Left kidney (tissue), 1 donor: ENCODE measurements at regions not wholly inside any gene's neighbourhood (a gene's known extent, or its start where the extent isn't known, plus 50 kb on each side); places are given as distances from the start of the nearest gene placed in this dataset.

Experiments used
- DNase-seq: peaks from one replicate; pipeline ENCODE4 v3.0.0-alpha.2; 2013

DNA sequence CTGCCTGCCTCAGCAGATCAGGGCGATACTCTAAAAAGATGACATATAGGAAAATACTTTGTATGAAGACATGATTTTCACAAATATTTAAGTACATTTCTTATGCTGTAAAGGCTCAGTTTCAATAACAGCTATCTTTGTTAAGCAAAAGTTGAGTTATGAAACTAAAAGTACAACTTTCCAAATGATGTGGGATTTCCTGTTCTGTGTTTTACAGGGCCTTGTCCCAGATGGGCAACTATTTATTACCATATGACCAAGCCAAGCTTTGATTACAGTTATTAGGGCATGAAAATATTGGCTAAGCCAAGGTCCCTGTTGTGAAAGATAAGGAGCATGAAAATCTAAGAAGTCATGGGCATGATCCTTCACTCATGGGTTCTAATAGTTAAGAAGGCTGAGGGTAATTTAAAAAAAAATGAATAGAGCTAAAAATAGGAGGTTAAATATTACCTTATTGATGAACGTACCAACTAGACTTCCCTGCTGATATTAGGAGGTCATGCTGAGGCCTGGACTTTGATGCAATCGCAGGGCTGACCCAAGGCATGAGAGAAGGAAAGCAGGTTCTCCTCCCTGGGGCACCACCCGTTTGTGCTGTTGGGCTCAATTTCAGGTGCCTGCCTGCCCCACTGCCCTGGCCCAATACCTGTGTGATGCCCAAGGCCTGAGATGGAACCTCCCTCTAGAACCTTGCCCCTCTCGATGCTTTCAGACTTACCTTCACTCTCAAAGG lies 294.4 kb upstream of the PRDM1 start:
- DNase-seq: no peak

DNA sequence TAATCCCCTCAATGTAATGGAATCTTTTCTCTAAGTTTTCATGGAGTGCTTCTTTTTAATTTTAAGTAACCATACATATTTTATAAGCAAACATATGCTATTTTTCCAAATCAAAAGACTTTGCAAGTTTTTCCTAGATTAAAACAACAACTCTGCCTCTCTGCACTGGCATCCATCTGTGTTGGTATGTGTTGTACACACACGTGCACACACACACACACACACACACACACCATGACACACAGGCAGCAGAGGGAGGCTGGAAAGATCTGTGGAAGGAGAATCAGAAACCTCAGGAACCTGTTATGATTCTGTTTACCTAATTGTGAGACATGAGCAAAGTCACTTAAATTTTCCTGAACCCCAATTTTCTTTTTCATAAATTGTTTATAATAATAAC lies 295.0 kb upstream of the PRDM1 start:
- DNase-seq: no peak

DNA sequence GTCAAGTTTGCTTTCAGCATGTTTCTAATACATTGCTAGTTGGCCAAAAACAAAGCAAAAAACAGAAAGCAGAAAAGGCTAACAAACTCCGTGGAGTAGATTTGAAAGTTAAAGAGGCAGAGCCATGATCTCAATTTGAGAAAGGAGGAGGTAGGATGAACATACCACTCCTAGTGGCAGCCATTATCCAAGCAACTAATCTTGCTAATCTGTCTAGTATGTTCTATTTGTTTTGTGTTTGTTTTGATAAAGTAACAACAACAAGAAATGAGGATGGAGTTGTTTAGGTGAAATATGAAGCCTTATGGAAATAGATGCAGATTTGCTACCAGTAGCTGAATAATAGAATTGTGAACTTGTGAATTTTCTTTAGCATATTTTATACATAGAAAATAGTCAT lies 295.5 kb upstream of the PRDM1 start:
- DNase-seq: no peak

DNA sequence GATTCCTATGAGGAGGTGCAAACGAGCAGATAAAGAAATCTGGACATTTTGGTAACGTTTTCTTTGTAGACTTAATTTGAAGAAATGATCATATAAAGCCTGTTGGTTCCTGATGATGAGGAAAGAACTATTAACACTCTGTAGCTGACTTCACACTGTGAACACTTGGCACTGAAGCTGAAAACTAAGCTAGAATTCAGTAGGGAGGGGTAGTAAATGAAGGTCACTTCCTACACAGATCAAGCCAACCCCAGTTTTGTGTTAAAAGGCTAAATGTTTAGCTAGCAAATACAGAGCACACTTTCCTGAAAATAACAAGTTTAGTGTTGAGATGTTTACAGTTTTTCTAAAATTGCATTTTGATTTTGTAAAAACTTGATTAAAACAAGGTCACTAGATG lies 296.2 kb upstream of the PRDM1 start:
- no peak for DNase-seq

DNA sequence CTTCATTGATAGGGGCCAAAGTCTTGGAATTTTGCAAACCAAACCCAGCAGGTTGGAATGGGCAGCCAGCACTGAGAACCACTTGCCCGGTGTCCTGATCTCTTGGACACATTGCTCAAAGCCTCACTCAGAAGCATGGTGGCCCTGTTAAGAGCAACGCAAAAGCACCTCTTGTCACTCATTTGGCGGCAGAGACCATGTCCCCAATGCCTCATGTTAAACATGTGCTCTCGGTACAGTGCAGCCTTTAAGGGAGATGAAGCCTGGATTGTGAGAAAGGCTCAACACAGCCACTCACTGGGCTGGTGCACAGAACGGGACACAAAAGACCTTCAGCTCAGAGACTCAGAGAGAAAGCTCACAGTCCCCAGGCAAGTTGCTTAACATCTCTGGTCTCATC lies 298.4 kb upstream of the PRDM1 start:
- no peak for DNase-seq

DNA sequence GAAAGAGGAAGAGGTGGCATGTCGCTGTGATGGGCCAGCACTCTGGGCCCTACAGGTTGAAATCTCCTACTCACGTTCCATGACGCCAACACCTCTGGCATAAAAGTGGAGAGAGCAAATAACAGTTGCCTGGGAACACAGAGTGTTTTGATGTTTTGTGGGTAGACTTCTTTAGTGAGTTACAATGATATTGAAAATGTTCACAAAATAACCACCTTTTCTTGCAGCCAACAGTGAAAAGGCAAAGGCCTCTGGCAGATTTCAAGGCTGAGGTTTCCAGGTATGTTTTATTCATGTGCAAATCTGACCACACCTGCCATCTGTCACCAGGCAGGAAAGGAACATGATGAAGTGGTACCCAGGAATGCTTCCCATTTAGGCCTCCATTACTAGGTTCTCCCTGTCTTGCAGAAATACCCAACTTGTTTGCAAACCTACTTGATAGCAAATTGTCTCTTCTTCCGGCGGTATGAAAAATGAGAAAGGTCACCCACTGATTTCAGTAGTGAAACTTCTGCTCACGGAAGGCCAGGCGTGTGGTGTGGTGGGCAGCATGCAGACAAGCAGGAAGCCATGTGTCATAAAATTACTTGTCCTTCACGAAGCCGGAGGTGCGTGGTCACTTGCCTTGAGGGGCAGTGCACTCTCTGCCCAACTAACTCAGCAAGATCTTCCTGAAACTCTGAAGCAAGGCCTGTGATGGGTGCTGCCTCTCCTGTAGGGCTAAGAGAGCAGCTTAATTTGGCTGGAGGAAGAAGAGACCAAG lies 299.1 kb upstream of the PRDM1 start:
- no peak for DNase-seq

DNA sequence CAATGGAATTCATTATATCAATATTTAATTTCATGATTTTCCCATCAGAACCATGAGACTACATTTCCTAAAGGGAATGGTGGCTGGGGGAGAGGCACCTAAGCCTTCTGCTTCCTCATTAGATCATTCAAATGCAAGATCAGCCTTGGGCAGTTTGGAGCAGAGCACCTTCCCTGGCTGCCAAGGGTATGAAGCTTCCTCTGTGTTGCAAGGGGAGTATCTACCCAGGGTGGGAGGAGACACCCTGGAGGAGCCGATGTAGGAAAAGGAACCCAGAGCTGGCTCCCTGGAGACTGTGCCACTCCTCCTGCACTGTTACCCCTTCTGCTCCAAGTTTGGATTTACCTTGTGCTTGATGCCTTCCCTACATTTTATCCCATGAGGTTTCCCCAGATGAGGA lies 299.7 kb upstream of the PRDM1 start:
- no peak for DNase-seq

DNA sequence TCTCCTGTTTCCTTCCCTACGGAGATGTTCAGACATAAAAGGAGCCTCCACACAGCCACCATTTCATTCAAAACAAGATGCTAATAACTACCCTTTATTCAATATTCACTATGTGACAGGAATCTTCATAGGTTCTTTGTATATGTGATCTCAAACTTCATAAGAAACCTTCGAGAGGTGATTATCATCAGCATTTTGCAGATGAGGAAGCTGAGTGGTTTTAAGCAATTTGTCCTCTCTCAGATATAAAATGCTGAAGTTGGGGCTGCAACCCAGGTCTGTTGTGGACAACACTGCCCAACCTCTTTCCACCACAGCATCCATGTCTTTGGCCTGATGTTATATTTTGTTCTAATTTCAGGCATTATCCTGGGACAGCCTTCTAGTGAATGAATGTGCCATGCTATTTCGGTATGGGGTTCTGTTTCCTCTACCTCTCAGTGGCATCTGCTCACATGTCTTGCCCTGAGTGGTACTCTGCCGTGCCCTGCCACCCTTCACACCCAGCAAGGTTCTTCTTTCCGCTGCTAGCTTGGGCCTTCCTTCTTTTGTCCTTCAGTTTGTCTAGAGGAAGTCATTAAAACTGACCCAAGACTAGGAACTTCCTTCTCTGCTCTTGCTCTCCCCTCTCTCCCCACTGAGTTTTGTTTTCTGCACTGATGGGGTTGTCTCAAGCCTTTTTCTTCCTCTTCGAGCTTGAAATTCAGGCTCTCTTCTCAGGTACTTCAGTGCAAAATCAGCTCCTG lies 300.9 kb upstream of the PRDM1 start:
- no peak for DNase-seq

DNA sequence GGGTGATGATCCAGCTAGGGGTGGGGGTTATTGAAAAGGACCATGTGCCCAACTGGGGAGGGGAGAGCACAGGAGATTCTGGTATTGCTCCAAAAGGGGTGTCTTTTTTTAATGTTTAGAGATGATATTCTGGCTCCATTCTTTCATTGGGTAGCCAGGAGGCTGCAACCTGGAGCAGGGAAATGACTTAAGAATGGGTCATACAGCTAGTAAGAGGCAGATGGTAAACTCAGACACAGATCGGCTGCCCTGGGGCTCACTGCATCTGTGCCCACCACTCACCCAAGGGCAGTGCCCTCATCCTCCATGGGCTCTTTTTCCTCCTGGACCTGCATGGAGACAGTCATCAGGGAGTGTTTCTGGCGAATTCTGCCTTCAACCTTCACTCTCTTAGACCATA lies 302.0 kb upstream of the PRDM1 start:
- DNase-seq: no peak

DNA sequence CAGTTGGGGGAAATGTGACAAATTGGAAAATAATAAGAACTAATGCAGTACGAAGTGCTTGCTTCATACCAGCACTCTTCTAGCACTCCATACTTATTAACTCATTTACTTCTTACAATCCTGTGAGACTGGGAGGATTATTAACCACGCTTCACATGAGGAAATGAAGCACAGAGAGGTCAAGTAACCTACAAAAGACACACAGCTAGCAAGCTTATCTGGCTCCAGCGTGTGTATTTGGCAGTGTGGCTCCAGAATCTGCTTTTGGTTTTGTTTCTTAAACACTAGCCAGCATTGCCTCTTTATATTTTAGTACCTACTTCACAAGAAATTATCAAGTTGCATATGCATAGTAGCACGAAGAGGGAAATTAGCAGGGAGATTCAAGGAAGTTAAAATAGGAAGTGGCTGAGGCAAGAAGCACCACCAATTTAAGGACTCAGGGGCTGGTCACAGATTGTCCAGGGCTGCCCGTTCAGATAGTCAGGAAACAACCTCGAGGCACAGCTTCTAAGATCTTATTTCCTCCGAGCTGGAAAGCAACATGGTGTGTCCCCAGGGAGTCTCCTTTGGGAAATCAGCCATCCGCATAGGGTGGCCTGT lies 302.7 kb upstream of the PRDM1 start:
- no peak for DNase-seq

DNA sequence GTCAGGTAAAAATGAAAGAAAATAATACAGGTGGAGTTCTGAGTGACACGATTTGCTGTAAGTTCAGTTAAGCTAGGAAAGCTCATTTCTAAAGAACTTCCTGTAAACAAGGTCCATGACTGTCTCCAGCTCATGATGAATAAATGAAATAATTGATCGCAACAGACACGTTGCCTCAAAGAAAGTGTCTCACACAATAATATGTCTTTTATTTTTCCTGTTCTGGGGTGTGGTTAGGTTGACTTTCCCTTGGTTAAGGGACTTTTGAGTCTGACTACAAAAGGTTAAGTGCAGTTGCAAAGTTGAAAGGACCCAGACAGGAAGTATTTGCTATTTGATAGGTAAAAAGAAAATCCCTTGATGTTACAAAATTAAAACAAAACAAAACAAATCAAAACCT lies 304.2 kb upstream of the PRDM1 start:
- DNase-seq: no peak

DNA sequence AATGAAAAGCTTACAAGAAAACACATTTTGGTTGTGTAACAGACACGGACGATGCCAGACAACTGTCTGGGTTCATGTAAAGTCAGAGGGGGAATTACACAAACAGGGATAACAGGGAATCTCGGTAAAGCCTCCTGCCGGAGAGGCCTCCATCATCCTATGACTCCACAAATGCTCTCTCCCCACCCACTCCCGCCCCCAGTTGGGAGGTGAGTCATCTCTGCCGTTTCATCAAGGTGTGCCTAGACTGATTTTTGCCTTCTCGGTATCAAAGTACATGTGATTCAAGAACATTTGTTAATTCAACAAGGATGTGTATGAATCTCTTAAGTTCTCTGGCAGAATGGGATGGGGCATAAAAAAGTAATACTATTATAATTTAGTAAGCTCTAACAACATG lies 304.9 kb upstream of the PRDM1 start:
- no peak for DNase-seq

DNA sequence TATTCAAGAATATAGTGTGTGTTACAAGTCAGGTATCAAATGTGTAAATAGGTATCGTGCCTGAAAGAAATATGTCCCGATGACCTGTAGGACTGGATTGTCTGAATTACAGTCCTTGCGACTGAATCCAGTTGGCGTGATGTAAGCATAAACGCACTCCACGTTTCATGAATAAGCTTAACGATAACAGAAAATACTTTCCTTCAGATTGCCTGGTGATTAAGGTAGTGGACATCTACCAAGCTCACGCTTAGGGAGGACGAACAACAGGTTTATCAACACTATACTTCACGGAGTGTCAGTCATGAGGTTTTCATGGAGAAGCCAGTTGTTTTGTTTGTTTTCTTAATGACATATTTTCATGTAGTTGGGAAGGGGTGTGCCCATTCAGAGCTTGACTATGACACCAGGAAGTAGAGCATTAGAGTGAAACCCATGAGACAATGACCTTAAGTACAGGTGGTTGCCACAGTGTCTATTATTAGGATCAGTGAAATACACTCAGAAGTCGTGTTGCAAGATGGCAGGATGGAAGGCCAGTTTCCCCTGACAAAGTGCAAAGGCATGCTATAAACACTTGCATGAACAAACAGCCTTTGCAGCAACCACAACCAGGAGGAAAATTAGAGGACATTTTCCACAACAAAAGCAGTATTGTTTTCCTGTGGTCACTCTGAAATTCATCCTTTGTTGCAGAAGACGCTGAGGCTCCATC lies 305.8 kb upstream of the PRDM1 start:
- no peak for DNase-seq

DNA sequence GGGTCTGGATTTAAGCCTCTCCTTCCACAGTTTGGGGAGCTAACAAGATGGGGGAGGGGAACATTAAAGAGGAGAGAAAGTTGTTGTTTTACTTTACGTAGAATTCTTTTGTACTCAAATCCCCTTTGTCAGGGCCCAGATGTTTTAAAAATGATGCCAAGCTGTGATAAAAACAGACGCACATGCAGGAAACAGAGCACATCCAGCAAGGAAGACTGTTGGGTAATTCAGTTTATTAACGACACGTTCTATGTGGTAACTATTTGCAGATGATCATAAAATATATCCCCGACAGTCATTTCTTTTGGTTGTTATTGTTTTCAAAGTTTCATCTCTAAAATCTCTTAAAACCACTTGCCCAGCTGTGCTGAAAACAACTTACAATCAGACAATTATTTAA lies 307.0 kb upstream of the PRDM1 start:
- DNase-seq: no peak

DNA sequence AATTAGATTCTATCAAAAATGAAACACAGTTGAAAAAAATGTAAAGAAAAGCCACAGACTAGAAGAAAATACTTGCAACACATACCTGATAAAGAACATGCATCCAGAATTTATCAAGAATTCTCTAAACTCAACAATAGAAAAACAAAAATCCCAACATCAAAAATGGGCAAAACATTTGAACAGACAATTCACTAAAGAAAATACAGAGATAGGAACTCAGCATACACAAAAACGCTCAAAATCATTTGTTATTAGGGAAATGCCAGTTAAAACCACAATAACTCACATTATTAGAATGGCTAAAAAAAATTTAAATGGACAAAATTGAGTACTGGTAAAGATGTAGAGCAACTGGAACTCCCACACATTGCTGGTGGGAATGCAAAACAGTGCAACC lies 311.0 kb upstream of the PRDM1 start:
- no peak for DNase-seq

DNA sequence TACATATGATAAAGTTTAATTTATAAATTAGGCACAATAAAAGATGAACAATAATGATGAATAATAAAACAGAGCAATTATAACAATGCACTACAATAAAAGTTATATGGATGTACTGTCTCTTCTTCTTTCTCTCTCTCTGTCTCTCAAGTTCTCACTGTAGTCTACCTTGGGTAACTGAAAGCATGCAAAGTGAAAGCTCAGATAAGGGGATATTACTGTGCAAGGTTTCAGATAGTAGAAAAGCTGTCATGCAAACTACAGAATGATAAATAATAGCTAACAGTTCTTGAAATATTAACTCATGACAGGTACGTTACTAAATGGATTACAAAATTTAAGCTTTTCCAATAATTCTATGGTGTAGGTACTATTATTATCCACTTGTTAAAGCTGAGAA lies 311.9 kb upstream of the PRDM1 start:
- DNase-seq: no peak

DNA sequence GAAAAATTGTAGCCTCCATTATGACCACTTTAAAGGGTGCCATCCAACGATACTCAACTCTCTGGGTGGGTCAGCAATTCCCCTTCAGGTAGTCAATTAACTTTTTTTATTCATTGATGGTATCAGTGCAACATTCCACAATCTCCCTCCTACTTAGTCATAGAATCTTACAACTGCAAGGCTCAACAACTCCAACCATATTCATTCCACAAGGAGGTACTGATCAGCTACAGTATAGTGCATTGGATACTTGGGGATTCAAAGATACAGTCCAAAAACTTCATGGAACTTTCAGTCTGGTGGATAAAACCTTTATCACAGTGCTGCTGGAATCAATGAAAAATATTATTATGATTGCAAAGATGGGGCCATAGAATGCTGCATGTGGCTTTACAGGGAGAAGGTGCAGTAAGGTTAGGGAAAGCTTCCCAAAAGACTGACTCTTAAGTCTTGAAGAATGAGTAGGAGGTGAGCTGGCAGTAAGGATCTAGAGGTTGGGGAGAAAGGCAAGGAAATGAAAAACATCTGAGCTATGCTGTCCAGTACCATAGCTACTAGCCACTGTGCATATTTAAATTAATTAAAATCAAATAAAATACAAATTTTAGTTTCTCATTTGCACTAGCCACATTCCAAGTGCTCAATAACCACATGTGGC lies 314.7 kb upstream of the PRDM1 start:
- no peak for DNase-seq

DNA sequence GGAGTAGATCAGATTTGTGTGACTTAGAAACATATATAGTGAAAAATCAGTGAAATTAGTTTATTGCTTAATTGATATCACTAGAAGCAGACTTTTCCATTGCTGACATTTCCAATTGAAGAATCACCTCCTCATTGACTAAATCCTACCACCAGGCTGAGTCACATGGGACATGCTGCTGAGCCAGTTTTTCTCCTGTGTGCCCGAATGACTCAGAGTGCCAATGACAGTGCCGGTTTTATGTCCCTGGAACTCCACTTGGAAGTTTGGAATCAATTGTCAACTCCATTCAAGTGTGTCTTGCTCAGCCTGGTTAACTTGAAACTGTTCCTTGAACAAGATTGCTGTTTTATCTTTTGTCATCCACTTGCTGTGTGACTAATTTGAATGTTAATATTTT lies 316.1 kb upstream of the PRDM1 start:
- no peak for DNase-seq

DNA sequence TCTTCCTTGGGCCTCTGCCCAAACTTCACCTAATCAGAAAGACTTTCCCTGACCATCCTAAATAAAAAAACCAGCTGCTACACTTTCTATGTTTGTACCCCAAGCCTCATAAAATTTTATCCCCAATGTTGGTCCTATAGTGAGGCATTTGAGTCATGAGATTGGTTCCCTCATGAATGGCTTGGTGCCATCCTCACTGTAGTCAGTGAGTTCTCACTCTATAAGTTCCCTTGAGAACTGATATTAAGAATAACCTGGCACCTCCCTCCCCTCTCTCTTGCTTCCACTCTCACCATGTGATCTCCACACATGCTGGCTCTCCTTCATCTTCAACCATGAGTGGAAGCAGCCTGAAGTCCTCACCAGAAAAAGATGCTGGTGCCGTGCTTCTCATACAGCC lies 316.9 kb upstream of the PRDM1 start:
- DNase-seq: no peak

DNA sequence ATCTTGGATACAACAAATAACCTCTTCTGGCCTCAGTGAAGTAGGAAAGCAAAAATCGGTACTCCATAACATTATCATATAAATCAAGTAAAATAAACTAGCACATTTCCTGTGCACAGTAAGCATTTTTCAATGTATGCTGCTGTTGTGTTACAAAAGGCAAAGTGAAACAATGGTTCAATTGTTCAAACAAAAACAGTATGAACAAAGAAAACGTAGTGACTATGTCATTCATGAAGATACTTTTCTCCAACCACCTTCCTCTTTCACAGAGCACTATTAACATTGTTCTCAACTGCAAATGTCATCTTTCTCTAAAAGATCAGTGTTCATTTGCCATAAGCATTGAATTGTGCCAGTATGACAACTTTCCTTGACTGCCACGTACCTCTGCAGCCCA lies 318.6 kb upstream of the PRDM1 start:
- no peak for DNase-seq

DNA sequence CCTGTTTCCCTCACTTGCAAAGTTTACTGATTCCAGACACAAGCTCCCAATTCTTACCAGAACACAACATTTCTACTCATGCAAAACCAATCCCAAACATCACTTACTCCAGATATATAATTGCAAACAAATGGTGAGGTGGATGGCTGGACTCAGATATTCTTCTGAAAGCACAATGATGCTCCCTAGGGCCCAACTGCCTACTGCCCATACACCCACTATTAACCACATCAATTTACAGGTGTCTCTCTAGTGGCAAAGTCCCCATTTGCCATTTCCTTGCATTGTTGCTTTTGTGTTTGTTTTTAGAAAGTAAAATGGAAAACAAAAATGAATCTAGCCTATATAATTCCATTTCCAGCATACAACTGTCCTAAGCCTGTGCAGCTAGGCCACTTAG lies 320.9 kb upstream of the PRDM1 start:
- no peak for DNase-seq

DNA sequence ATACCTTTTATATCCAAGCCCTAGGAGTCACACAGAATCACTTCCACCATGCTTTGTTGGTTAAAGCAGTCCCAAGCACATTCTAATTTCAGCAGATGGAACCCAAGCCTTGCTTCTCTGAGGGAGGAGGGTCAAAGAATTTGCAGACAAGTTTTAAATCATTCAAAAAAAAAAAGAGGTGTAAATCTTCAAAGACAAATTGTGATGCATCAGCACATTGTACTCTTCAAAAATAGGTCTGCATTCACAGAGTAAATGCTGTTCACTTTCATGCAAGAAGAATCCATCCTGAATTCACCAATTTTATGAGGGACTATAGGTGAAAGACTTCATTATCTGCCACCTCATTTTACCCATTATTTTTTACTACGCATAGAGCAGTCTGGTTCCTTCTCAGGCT lies 321.8 kb upstream of the PRDM1 start:
- no peak for DNase-seq
